Calu3 (cell line): ENCODE measurements at regions not wholly inside any gene's neighbourhood (a gene's known extent, or its start where the extent isn't known, plus 50 kb on each side); places are given as distances from the start of the nearest gene placed in this dataset.

Experiments
- BruUV-seq: library from RNA; stranded (reverse); fragments of 400-500 nt; replicated peaks from 2 replicates; lab custom pipeline; 2021; lab: Mats Ljungman, UMichigan
- CTCF ChIA-PET: fragments of 300-600 bp; sonication (Branson Sonifier 250); formaldehyde crosslinking; loops from one replicate; lab custom pipeline; 2022; ENCODE audit warnings: antibody characterized with exemption; lab: Charles Lee
- DNase-seq: peaks from one replicate; pipeline ENCODE4 v3.0.0; 2022
- H3K27ac Mint-ChIP-seq: one replicate; pipeline ENCODE4 v1.8.0; 2022; ENCODE audit warnings: mixed read lengths; ENCODE audit not compliant: unreplicated experiment
- H3K27me3 Mint-ChIP-seq: one replicate; pipeline ENCODE4 v1.8.0; 2022; ENCODE audit warnings: mixed read lengths; ENCODE audit not compliant: unreplicated experiment
- H3K36me3 Mint-ChIP-seq: one replicate; pipeline ENCODE4 v1.8.0; 2022; ENCODE audit warnings: mild to moderate bottlenecking, moderate library complexity, mixed read lengths; ENCODE audit not compliant: insufficient read depth, unreplicated experiment
- H3K4me1 Mint-ChIP-seq: one replicate; pipeline ENCODE4 v1.8.0; 2022; ENCODE audit warnings: mild to moderate bottlenecking, low read depth, mixed read lengths; ENCODE audit not compliant: unreplicated experiment
- H3K4me3 Mint-ChIP-seq: one replicate; pipeline ENCODE4 v1.8.0; 2022; ENCODE audit warnings: mild to moderate bottlenecking, low read depth, moderate library complexity, mixed read lengths; ENCODE audit not compliant: unreplicated experiment
- H3K9me3 Mint-ChIP-seq: one replicate; pipeline ENCODE4 v1.8.0; 2022; ENCODE audit warnings: low read depth, mixed read lengths; ENCODE audit not compliant: unreplicated experiment
- CTCF ChIP-seq: fragments of 200-600 bp; IDR thresholded peaks from one replicate; pipeline ENCODE4 v1.8.0; 2022; ENCODE audit warnings: antibody characterized with exemption; ENCODE audit not compliant: unreplicated experiment
- intact Hi-C: fragments of 100-400 bp; cut with micrococcal nuclease; formaldehyde crosslinking; loops from one replicate; pipeline ENCODE4 v1.10.0; 2022; ENCODE audit not compliant: unreplicated experiment

- no peak overlapping the region for H3K4me3 Mint-ChIP-seq
- intact Hi-C loops = no loop called here
- H3K4me1 Mint-ChIP-seq = no peaks in the 10 kb centered on the region
- CTCF ChIA-PET = no interaction called here
- no peak for DNase-seq
- H3K27me3 Mint-ChIP-seq = no peaks in the 10 kb centered on the region
- peaks cover 5% of the 10 kb centered on the region for H3K9me3 Mint-ChIP-seq
- no peak overlapping the region for H3K27ac Mint-ChIP-seq
- no peak for TF ChIP-seq CTCF
- H3K36me3 Mint-ChIP-seq = no peaks in the 10 kb centered on the region
- BruUV-seq = no TSS peak
These were observed 512.3 kb downstream of the XIRP2 start for GRCh38 chr2:167400546-167400945.

GRCh38 chr2:167398873-167399272 lies 510.6 kb downstream of the XIRP2 start:
- H3K4me3 Mint-ChIP-seq = no peak overlapping the region
- H3K27ac Mint-ChIP-seq = no peak overlapping the region
- intact Hi-C loops = no loop called here
- no peaks in the 10 kb centered on the region for H3K36me3 Mint-ChIP-seq
- H3K4me1 Mint-ChIP-seq = no peaks in the 10 kb centered on the region
- TF ChIP-seq CTCF = no peak
- peaks cover 5% of the 10 kb centered on the region for H3K9me3 Mint-ChIP-seq
- no peak for DNase-seq
- H3K27me3 Mint-ChIP-seq = no peaks in the 10 kb centered on the region
- CTCF ChIA-PET = no interaction called here
- no TSS peak for BruUV-seq

GRCh38 chr2:167388901-167389300 lies 500.6 kb downstream of the XIRP2 start:
- Mint-ChIP-seq H3K36me3 (no peaks in the 10 kb centered on the region), H3K27ac (no peak overlapping the region), H3K4me3 (no peak overlapping the region), H3K4me1 (no peaks in the 10 kb centered on the region), H3K9me3 (no peaks in the 10 kb centered on the region), H3K27me3 (no peaks in the 10 kb centered on the region)
- TF ChIP-seq CTCF = no peak
- DNase-seq = no peak
- intact Hi-C loops = no loop called here
- BruUV-seq = no TSS peak
- CTCF ChIA-PET = no interaction called here

- no peak for TF ChIP-seq CTCF
- Mint-ChIP-seq H3K9me3 (no peaks in the 10 kb centered on the region), H3K4me1 (no peaks in the 10 kb centered on the region), H3K36me3 (no peaks in the 10 kb centered on the region), H3K27me3 (no peaks in the 10 kb centered on the region), H3K27ac (no peak overlapping the region), H3K4me3 (no peak overlapping the region)
- intact Hi-C loops = no loop called here
- no peak for DNase-seq
- BruUV-seq = no TSS peak
- CTCF ChIA-PET = no interaction called here
These were observed 500.2 kb downstream of the XIRP2 start for GRCh38 chr2:167388497-167388896.

GRCh38 chr2:167386694-167387093 lies 498.4 kb downstream of the XIRP2 start:
- no peaks in the 10 kb centered on the region for H3K27me3 Mint-ChIP-seq
- H3K4me1 Mint-ChIP-seq = no peaks in the 10 kb centered on the region
- H3K36me3 Mint-ChIP-seq = no peaks in the 10 kb centered on the region
- no peak for TF ChIP-seq CTCF
- no peak overlapping the region for H3K4me3 Mint-ChIP-seq
- no TSS peak for BruUV-seq
- intact Hi-C loops = no loop called here
- no peak overlapping the region for H3K27ac Mint-ChIP-seq
- CTCF ChIA-PET = no interaction called here
- DNase-seq = no peak
- H3K9me3 Mint-ChIP-seq = no peaks in the 10 kb centered on the region
